Stimulated activated CD4-positive, alpha-beta T cell treated with anti-CD3 and anti-CD28 coated beads, Interleukin-4, amount 100 ng/mL, for 24 hours (primary cell): ENCODE measurements at regions not wholly inside any gene's neighbourhood (a gene's known extent, or its start where the extent isn't known, plus 50 kb on each side); places are given as distances from the start of the nearest gene placed in this dataset.
A peak's percentile ranks its signal among the peaks of the same experiment; 100 is the strongest.
"Not testable (repeated sequence)": the region's sequence is repeated elsewhere in the genome, so short reads cannot be mapped to it uniquely, and the experiment has no call there.

ENCODE experiments used
- DNase-seq: peaks from one replicate; pipeline ENCODE4 v3.0.0-alpha.2; 2020

DNA sequence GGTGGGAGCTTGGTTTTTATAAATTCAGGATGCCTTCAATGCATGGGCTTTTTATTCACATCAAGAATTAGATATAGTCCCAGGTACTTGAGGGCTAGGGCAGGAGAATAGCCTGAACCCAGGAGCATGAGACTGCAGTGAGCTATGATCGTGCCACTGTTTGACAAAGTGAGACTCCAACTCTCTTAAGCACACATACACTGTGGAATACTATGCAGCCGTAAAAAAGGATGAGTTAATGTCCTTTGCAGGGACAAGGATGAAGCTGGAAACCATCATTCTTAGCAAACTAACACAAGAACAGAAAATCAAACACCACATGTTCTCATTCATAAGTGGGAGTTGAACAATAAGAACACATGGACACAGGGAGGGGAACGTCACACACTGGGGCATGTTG is 470.0 kb downstream of the SETD4 start:
- not testable (repeated sequence) for DNase-seq

DNA sequence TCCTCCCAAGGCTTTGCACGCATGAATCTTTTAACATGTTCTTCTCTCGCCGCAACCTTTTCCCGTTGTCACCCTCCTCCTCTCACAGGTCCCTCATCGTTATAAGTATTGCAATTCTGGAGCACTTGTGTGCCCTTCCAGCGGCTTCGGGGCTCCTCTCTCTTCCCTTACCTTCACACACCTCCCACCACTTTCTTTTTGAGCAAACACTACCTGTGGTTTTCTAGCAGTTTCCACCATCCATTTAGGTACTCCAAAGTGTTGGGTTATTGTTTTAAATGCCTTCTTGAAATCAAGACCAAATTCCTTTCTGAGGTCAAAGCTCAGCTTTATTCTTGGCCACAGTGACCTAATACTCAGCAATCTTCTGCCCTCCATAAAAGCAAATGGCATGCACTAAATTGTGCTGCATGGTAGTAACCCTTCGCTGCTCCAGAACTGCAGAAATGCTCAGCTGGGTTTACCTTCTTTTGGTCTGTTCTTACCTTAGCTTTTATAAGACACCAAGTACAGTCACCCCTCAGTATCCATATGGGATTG is 472.4 kb downstream of the SETD4 start:
- no peak for DNase-seq

DNA sequence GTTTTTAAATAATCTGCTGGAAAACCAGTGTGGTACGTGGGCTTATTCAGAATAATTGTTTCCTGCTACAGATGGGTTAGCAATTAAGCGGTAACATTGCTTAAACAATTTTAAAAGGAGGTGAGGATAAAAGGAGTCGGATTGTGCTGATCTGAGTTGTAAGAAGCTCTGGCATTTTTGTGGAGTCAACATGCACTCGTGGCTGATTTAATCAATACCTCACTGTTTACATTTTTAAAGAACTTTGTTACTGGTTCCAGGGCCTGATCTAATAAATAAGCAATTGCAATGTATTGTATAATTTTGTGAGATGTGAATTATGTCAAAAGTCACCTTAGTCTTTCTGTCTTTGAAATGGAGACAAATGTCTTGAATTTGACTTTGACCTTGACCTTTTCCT is 474.0 kb downstream of the SETD4 start:
- no peak for DNase-seq

DNA sequence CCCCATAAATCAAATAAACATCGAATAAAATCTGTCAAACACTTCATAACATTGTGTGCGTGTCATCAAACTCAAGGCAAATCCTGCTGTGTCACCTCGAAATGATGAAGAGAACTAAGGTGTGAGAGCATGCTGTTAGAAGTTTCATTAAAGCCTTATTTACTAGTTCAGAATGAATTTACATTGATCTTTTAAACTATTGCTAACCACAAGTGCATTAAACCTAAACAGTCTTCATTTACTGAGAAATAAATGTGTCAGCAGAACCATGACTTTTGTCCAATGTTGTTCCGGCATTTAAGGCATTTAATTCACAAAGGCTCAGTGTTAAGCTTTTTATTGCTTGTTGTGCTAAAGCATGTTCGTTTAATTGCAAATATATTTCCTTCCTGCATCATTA is 474.4 kb downstream of the SETD4 start:
- no peak for DNase-seq

DNA sequence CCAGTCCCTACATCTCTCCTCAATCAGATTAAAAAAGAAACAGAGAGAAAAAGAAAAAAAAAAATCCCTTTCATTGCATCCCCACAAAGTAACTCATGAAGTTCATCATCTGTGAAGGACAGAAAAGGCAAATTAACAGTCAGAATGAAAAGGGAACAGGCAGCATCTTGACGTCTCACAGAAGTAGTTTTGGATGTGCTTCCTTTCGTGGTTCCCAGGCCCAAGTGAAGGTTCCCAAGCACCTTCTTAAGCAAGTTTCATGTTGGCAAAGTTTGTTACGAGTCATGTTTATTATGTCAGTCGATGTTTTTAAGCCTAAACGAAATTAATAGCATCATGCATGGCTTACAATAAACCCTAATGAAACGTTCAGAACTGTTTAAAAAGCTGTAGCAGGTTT is 475.2 kb downstream of the SETD4 start:
- no peak for DNase-seq

DNA sequence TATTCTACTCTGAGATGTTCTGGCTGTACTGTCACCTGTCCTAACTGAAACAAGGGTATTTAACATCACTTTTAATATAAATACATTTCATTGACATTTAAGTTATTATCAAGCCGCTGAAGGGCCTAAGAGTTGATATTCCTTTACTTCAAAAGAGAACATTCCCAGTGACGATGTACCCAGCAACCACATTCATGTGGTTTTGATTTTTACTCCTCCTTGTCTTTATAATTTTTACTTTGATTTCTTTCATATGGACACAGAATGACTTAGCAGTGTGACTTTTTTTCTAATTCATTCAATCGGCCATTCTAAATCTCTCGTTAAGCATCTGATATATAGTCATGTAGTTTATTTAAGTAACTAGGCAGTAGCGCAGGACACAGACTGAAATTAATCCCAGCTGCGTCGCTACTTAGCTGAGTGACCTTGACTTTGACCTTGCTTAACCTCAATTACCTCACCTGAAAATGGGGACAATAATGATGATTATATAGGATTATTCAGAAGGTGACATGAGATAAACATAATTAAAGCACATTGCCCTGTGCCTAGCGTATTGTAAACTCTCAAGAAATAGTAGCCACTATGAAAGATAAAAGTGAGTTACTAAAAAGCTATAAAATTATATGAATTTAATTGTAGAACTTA is 476.6 kb downstream of the SETD4 start:
- no peak for DNase-seq

DNA sequence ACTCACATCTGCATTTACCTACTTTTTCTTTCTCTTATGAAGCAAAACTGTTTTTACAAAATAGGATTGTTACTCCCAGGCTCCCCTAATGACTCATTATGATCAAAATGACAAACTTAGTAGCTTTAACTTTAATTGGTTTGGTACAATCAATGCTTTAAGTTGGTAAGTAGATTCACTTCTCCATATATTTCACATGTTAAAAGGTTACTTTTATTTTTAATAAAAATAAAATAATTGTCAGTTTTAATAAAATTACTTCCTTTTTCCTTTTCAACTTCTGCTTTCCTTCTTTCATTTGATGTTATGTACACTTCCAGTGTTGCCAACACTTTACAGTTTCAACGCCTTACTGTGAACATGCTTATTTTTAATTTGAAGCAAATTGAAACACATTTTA is 477.6 kb downstream of the SETD4 start:
- no peak for DNase-seq

DNA sequence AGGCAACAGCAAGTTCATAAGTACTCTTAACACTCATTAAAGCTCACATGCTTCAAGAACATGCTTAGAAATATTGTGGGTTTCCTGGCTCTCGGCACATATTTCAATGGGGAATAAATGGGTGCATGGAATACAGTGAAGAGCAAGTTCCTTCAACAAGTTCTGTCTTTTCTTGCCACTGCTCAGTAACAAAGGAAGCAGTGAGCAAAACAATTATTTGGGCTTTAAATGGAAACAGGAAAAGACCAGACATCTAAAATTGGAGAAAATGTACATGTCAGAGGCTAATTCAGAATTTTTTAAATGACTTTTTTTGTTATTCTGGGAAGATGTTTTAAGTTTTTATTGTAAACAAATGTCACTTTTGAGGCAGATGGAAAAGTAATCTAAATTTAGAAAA is 478.7 kb downstream of the SETD4 start:
- no peak for DNase-seq

DNA sequence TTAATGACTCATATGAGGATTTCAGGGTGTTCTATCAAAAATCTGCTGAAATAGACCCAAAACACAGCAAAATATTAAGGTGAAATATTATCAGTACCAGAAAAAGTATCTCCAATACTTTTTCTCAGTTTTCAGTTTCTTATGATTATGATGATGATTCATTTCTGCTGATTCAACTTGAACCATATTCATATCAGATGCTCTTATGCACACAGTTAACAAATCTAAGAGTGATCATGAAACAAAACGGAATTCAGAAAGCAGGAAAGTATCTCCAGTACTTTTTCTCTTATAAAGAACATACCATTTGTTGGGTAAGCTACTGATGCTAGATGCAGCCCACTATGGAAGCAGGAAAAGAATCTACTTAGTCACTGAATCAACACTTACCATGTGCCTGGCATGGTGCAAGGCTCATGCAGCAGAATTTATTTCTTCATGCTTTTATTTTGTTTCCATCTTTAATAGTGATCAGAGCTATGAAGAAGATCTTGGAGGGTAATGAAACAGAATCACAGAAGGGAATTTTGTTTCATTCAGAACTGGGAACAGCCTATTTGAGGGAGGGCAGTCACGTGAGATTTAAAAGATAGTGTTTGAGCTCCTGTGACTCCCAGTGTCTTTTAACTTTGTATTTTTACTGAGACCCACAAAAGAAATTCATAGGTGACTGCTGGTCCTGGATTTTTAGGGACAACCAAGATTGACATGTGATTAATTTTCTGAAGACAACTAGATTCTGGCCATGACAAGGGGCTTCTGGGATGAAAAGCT is 480.6 kb downstream of the SETD4 start:
- no peak for DNase-seq

DNA sequence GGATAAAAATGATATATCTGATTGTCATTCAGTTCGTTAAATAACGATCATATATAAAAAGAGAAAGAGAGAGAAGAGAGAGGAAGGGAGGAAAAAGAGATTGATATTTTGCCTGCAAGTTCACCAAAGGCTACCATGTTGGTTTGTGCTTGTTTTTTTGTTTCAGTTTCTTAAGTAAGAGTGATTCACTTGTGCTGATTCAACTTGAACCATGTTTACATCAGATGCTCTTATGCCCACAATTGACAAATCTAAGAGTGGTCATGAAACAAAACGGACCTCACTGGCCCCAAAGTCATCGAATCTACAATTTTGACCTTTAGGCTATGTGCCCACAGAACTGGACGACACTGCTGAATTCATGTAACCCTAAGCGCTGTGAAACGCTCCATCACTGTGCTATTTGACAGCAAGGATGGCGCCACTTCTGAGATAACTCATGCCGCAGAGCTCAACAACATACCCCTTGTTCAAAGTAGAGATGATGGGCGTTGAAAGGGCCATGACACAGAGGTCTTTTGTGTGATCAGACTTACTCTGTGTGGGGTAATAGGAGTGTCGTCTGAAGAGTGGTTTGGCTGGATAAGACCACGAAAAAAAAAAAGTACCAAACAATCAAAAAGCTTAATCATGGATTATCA is 481.4 kb downstream of the SETD4 start:
- peak; percentile 41 for DNase-seq

DNA sequence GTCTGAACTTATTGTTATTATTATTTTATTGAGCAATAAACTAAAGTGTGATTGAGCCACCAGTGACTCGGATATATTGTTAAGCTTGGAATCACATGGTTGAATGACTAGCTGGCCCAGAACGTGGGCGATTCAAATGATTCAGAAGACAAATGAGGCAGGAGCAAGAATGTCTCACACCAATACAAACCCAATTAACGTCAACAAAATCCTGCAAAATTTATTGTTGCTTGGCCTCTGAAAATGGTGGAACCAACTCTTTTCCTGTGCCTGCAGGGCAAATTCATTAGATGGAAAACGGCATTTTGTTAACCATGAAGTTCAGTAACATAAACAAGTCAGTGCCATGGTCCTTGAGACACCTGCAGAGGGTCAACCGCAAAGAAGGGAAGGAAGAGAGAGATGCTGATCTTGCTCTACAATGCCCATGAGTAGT is 482.0 kb downstream of the SETD4 start:
- DNase-seq = no peak

DNA sequence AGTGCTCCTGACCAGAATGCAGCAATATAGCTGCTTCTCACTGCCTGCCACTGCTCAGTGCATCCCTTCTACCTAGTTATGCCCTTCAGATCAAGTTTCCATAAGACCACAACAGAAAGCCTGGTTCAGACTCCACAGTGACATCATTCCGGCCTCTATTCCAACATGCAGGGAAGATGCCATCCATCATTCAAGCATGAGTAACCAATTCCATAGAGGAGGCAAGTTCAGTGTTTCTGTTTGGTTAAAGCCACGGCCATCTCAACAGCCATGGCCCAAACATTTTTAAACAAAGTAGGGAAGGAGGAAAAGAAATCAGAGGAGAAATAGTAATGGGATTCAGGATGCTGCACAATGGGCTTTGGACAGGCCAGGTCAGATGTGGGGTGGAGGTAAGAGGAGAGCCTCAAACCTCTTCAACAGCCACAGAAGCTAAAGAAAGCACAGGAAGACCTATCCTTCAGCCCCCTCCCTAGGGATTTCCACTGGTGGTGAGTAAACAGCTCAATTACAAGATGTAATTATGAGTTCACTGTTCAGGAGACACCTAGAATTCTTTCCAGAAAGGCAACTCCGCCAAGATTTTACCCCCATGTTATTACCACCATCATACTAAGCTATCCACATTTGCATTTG is 484.9 kb downstream of the SETD4 start:
- no peak for DNase-seq

DNA sequence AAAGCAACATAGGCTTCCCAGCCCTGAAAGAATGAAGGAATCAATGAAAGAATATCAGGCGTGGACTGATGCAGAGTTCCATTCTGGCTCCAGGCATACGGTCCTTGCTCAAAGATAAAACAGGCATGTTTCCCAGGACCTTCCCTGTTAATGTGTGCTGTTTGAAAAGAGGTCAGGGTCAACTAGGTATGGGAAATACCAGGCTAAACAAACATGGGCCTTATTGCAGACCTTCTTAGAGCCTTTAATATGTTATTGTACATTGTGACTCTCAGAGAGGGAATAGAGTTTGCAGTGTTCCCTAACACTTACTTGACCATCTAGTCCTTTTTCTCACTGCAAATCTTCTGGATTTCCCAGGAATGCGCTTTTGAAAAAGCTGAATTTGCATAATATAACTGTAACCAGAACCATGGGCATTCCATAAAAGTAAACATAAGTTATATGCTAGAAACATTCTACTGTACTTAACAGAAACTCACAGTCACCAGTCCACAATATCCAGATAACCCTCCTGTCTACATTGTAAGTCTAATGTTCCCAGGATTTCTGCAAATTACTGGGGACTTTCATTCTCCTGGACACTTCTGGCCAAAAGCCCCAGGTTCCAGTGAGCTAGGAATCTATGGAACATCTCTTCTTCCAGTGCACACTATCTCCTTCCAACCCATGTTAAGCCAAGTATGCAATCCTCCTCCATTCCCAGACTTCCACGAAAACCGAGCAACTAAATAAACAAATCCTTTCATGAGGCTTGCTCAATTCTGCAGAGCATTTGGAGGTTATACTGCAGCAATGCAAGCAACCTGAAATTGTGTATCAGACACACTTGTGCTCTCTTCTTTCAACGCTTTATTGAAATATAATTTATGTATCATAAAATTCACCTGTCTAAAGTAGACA is 486.6 kb downstream of the SETD4 start:
- no peak for DNase-seq

DNA sequence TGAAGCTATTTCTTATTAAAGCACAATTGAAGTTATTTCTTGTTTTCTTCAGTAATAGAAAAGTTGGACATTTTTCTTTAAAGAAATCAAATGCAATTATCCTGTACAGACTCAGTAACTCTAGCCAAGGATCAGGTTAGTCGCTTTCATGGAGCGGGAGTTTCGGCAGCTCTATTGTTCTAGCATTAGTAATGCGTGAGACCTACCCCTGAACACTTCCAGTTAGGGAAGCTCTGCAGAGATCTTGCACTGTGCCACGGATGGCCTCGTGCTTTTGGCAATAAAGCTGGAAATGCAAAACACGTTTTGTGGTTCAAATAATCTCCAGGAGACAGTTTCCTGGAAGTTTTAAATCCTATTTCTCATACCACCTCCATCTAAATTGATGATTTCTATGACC is 488.4 kb downstream of the SETD4 start:
- DNase-seq = no peak

DNA sequence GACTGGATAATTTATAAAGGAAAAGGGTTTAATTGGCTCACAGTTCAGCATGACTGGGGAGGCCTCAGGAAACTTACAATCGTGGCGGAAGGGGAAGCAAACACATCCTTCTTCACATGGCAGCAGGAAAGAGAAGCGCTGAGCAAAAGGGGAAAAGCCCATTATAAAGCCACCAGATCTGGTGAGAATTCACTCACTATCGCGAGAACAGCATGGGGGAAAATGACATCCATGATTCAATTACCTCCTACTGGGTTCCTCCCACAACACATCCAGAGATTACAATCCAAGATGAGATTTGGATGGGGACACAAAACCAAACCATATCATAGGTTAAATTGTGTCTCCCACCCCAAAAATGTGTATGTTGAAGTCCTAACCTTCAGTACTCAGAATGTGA is 491.7 kb downstream of the SETD4 start:
- no peak for DNase-seq

DNA sequence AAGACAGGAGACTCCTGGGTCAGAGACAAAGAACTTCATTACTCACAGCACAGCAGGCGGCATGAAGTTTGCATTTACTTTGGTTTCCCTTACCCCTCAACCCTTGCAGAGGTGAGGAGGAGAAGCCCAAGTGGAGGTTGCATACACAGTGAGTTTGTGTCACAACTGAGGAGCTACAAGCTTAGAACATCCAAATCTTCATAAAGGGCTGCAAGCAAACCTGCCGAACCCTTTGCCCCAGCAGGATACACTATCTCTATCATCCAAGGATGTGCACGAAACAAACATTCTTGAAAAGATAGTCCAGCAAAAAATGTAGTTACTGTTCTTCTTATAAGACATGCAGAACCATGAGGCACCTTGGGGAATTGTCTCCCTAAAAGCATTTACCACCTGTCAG is 493.5 kb downstream of the SETD4 start:
- no peak for DNase-seq

DNA sequence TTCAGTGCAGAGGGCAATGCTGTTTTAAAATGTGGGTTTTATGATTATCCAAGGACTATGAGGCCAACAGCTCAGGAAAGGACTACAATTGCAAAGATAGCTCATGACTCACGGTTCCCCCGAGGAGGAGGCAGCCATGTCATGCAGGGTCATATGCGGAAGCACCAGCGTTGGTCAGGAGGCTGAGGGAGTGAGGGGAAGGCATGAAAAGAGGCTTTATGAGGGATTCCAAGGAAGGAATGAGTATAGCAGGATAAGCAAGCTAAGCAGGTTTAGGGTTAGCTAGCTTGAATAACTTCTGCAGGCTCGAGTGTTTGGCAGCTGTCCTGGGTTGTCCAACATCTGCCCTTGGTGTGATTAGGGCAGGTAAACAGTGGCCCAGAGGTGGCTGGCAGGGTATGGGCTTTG is 495.1 kb downstream of the SETD4 start:
- DNase-seq = no peak

DNA sequence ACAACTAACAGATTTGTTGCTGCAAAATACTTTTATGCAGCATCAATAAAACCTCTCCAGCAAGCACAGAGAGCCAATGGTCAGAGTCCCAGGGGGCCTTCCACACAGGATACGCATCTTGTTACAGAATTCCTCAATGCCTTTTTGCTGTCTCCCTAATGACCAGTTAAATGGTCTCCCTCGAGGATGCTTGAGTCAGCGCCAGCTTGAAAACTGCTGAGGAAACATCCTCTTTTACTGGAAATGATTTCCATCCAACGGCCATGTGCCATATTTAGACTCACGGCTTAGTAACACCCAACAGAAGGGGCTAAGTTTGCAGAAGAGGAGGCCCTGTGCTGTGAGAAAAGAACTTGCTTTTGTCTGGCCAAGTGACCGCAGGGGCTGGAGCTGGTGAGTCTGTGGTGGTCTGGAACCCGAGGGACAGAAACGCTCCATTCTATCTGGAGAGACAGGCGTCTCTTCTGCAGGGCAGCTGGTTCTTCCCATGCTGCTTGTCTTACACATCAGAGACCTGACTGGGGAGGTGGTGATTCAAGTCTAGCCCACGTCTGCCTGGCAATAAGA is 496.4 kb downstream of the SETD4 start:
- DNase-seq = no peak

DNA sequence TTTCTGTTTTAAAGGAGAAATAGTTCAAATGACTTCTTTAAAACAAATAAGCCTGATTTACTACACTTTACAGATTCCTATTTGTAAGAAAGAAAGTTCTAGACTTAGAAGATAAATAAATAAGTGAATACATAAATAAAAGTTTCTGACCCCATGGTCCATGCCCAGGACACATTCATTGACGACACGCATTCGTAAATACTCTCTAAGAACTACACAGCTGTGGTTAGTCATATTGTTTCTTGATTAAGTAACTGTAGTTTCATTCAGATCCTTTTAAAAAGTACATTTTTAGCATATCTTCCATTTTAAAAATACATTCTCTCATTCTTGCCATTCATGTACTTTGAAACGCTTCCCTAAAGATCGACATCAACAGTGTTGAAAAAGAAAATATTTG is 497.4 kb downstream of the SETD4 start:
- no peak for DNase-seq

DNA sequence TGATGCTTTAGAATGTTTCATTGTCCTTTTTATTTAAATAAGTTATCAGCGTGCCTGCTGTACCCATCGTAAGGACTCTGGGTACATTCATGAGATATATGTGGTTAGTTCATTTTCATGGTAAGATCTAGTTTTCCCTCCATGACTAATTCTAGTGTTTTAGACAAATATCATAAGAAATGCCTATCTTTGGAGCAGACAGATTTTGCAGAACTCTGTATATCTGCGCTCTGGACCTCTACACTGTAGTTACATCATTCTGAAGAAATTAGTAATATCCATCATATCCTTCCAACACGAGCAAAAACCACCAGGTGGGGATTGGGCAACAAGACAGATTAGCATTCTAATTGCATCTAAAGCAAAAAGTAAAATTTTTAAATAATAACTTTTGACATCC is 499.2 kb downstream of the SETD4 start:
- DNase-seq = no peak

DNA sequence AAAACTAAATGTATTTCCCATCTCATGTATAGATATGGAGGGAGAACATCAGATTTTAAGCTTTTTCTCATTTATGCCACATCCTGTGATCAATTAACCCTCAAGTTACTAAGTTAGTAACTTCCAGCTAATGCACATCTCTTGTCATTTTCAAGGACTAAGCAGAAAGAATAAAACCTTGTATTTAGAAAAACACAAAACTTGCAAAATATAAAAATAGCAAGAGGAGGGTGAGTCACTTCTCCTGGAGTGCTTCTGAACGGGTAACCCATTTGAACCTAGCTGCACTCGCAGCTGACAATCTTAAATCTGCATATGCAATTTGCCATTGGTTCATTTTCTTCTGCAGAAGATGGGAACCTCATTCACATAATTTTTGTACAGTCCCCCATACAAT is 500.5 kb downstream of the SETD4 start:
- DNase-seq = no peak
